Stimulated activated CD4-positive, alpha-beta T cell treated with anti-CD3 and anti-CD28 coated beads, Interleukin-12 subunit alpha, Interleukin-12 subunit beta, amount 100 ng/mL, for 24 hours (primary cell): ENCODE measurements at regions not wholly inside any gene's neighbourhood (a gene's known extent, or its start where the extent isn't known, plus 50 kb on each side); places are given as distances from the start of the nearest gene placed in this dataset.
"Not testable (repeated sequence)": the region's sequence is repeated elsewhere in the genome, so short reads cannot be mapped to it uniquely, and the experiment has no call there.

ENCODE experiments used
- DNase-seq, 2 experiments: peaks; one replicate each; pipeline ENCODE4 v3.0.0-alpha.2; 2020; ENCODE audit warnings: low read depth in 2 of 2

DNA sequence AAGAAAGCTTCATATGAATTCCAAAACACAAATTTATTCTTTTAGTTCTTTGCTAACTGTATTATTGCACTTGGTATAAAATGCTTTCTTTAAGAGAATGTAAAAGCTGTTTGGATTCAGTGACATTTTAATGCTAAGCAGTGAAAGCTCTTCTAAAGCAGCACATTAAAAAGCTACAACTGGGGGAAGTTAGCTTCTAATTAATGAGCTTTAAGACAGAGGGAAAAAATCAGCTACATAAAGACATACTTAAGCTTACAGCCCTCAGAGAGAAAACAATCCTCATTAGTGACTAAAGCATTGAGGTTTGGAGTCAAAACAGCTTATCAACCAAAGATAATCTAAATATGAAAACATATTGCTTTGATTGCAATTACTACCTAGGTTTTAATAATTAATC lies 1222.2 kb upstream of the SPRY2 start:
- DNase-seq, result no peak

DNA sequence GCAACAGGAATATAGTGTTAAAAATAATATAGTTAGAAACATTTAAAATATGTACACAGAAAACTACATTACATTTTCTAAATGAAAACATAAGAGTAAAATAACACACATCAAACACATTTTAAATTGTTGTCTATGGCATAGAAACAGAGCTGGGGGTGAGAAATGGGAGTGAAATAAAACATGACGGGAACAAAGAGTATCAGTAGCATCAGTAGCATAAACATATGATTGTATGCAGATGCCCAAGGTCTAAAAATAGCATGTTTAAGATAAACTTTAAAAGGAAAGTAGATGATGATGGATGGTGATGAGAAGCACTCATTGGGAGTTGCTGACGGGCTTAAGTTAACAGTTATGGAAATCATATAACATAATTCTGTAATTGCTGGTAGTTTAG lies 1221.7 kb upstream of the SPRY2 start:
- DNase-seq, result no peak

- no peak for DNase-seq
Observed at GRCh38 chr13:81551036-81551435, 1210.1 kb upstream of the SPRY2 start.

DNA sequence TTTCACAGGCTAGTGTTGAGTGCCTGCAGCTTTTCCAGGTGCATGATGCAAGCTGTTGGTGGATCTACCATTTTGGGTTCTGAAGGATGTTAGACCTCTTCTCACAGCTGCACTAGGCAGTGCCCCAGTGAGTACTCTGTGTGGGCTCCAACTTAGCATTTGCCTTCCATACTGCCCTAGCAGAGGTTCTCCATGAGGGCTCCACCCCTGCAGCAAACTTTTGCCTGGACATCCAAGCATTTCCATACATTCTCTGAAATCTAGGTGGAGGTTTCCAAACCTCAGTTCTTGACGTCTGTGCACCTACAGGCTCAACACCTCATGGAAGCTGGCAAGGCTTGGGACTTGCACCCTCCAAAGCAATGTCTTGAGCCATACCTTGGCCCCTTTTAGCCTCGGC lies 1205.4 kb upstream of the SPRY2 start:
- not testable (repeated sequence) for DNase-seq

DNA sequence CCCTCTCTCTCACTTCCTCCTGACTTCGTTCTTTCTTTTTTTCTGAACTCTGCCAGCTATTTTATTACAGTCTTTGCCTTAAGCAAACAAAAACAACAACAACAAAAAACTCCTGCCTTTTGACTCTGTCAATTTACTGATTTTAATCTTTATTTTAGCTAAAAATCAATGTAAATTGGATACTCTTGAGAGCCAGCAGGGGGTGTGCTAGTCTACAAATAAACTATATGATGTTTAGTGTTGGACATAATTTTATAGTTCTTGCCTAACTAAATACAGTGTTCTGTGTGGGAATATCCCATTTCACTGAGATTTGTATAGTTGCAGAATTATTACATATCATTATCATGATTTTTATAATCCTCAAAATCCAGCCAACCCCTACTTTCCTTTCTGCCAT lies 1199.9 kb upstream of the SPRY2 start:
- DNase-seq, result no peak

DNA sequence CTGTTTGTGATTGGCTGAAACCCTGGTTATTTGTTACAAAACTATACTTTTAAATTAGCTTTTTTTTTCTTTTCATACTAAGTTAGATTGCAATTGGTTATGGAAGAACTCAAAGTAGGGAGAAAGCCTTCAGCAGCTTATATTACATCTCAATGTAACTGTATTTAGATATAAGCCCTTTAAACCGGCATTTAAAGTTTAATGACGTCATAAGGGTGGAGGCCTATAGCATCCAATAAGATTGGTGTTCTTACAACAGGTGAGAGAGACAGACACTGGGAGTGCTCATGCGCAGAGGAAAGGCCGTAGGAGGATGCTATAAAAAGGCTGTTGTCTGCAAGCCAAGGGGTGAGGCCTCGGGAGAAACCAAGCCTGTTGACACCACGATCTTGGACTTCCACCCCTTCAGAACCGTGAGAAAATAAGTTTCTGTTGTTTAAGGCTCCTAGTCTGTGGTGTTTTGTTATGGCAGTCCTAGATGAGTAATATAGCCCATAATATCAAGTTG lies 1198.8 kb upstream of the SPRY2 start:
- no peak for DNase-seq

GRCh38 chr13:81498969-81499368 lies 1158.0 kb upstream of the SPRY2 start:
- DNase-seq, result no peak

GRCh38 chr13:81493144-81493543 lies 1152.2 kb upstream of the SPRY2 start:
- no peak for DNase-seq

DNA sequence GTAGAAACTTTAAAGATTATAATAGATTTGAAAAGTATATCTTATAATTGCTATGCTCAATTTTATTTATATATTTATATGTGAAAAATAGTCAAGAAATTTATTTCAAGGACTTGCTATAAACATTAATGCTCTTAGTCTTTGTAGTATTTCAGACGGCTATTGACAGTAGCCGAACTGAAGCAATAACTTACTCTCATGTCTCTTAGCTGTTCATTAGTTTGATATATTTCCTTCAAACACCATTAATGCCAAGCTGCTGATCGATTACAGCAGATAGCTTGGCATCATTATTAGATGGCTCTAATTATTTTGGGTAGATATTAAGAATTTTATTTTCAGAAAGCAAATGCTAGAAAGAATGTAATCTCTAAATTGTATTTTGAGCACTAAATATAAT lies 1151.5 kb upstream of the SPRY2 start:
- DNase-seq, result no peak

- no peak for DNase-seq
Observed at GRCh38 chr13:81488021-81488420, 1147.1 kb upstream of the SPRY2 start.

GRCh38 chr13:81487151-81487550 lies 1146.2 kb upstream of the SPRY2 start:
- DNase-seq, result no peak

DNA sequence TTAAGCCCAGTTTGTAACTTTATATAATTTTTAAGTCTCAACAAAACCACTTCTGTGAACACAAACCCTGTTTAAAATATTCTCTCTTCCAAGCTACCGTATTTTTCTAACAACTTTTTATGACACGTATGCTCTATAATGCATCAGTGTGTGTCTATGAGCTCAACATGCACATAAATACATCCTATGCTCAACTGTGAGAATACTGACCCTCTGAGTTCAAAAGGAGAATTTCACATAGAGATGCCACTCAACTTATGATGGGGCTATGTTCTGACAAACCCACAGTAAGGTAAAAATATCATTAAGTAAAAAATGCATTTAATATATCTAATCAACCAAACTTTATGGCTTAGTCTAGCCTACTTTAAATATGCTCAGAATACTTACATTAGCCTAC lies 1139.7 kb upstream of the SPRY2 start:
- DNase-seq, result no peak

DNA sequence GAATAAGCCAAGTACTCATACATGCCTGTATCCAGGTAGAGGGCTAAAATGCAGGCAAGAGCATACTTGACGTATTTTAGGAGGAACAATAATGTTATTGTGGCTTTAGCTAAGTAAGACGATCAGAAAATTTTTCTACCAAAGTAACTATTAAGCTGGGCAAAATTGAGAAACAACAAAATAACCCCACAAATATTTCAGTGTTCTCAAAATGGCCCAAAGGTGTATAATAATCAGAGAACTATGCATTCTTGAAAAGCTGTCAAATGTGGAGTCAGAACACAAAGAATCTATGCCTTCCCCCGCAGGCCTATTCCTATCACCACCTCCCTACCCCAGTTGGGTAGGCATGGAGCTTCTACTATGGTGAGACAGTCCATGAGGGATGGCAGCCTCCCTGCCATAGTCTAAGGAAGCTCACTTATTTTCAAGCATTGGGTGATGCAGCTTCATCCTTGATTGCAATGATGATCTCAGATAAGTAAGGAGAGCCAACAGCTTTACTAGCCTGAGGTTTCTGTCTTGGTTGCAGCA lies 1132.5 kb upstream of the SPRY2 start:
- no peak for DNase-seq

GRCh38 chr13:81458170-81458569 lies 1117.2 kb upstream of the SPRY2 start:
- DNase-seq, result no peak

- DNase-seq, result no peak
Observed at GRCh38 chr13:81446441-81446840, 1105.5 kb upstream of the SPRY2 start.

DNA sequence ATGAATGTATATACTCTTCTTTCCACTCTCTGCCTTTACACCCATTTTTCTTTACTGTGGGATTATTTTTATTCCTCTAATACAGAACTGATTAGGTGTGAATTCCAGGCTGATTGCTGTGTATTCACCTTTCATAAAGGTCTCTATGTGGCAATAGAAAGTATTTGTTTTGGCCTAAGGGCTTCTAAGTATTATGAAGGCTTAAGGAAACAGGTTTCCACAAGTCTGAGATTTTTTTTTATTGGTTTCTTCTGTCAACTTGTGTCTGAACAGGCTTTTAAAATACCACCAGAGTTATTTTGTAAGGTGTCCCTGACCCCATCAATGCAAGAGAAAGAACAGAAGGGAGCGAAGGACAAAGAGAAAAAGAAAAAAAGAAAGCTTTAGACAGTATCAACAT lies 1102.0 kb upstream of the SPRY2 start:
- DNase-seq, result no peak

- DNase-seq, result no peak
Observed at GRCh38 chr13:81425286-81425685, 1084.4 kb upstream of the SPRY2 start.

- DNase-seq, result no peak
Observed at GRCh38 chr13:81409284-81409683, 1068.4 kb upstream of the SPRY2 start.

GRCh38 chr13:81408647-81409046 lies 1067.7 kb upstream of the SPRY2 start:
- DNase-seq, result no peak

DNA sequence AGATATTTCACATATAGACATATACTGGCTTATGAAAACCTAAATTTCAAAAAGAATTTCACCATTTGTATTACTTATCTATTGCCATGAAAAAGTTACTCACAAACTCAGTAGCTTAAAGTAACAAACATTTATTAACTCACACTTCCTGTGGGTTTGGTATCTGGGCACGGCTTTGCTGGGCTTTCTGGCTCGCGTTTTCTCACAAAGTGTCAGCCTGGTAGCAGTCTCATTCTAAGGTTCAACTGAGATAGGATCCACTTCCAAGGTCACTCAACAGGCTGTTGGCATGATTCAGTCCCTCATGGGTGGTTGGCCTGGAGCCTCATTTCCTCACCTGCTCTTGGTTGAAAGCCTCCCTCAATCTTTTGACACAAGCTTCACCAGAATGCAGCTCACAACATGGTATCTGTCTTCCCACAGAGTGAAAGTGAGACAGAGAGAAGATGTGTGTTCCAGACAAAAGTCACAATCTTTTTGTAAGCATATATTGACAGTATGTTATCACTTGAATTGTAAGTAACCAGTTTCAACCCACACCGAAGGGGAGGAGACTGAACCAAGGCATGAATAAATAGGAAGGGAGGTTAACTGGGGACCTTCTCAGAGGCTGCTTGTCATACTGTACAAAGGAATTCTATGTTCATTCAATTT lies 1065.8 kb upstream of the SPRY2 start:
- no peak for DNase-seq

- DNase-seq, result no peak
Observed at GRCh38 chr13:81406022-81406421, 1065.1 kb upstream of the SPRY2 start.

- no peak for DNase-seq
Observed at GRCh38 chr13:81396192-81396591, 1055.3 kb upstream of the SPRY2 start.

- no peak for DNase-seq
Observed at GRCh38 chr13:81395368-81395767, 1054.4 kb upstream of the SPRY2 start.

DNA sequence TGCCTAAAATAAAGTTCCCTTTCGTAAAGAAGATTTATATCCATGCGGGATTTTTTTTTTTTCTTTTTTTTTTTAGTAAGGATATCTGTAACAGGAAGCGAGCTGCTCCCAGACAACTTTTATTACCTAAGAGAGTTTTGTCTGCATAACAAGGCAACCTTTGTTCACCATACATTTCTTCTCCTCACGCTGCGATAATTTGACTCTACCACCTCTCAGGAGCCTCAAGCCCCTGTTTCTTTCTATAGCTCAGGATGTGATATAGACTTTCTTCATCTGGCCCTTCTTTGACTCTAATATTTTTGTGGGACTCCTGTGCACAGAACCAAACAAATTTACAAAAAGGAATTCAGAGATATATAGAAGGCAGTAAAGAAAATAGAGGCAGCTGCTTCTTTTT lies 1053.7 kb upstream of the SPRY2 start:
- DNase-seq, result no peak
